IMR-90 (cell line): ENCODE measurements at regions not wholly inside any gene's neighbourhood (a gene's known extent, or its start where the extent isn't known, plus 50 kb on each side); places are given as distances from the start of the nearest gene placed in this dataset.

Source experiments
- ATAC-seq: fragments of 200-7000 bp; cut with Tn5 transposase; 2 replicates; pipeline ENCODE4 v1.9.1; 2020; ENCODE audit warnings: low read depth, mild to moderate bottlenecking, moderate library complexity
- BruUV-seq: library from RNA; stranded (reverse); fragments of 400-500 nt; replicated peaks from 2 replicates; lab custom pipeline; 2021; lab: Mats Ljungman, UMichigan
- CTCF ChIA-PET: fragments of 300-600 bp; formaldehyde crosslinking; extraction: SDS; loops from one replicate; lab custom pipeline; 2021; ENCODE audit warnings: antibody characterized with exemption; lab: Yijun Ruan, JAX
- POLR2A ChIA-PET: fragments of 300-600 bp; sonication (Branson Sonifier 250); formaldehyde crosslinking; loops from one replicate; lab custom pipeline; 2022; ENCODE audit warnings: antibody characterized with exemption; ENCODE audit not compliant: unreplicated experiment; lab: Charles Lee
- DNase-seq: peaks from one replicate; pipeline ENCODE4 v3.0.0; 2013
- H2AFZ ChIP-seq: replicated peaks from 2 replicates; pipeline ENCODE3; 2013; ENCODE audit warnings: low read length, mild to moderate bottlenecking; ENCODE audit not compliant: poor library complexity
- H2AK5ac ChIP-seq: 2 replicates; pipeline ENCODE4 v1.6.1; 2013; ENCODE audit warnings: low read depth, low read length, inconsistent platforms
- H2AK9ac ChIP-seq: replicated peaks from 2 replicates; pipeline ENCODE3; 2013; ENCODE audit warnings: mild to moderate bottlenecking, low read depth, low read length, moderate library complexity; ENCODE audit not compliant: poor library complexity
- H2BK120ac ChIP-seq: 2 replicates; pipeline ENCODE4 v1.6.1; 2013; ENCODE audit warnings: low read depth, low read length, inconsistent platforms
- H2BK15ac ChIP-seq: 3 replicates; pipeline ENCODE4 v1.6.1; 2013; ENCODE audit warnings: low read depth, low read length, inconsistent platforms
- H2BK20ac ChIP-seq: 2 replicates; pipeline ENCODE4 v1.6.1; 2013; ENCODE audit warnings: low read depth, mild to moderate bottlenecking, inconsistent platforms, low read length, moderate library complexity
- H2BK5ac ChIP-seq: 2 replicates; pipeline ENCODE4 v1.6.1; 2013; ENCODE audit warnings: mild to moderate bottlenecking, low read depth, low read length, inconsistent platforms; ENCODE audit not compliant: poor library complexity, severe bottlenecking
- H3K14ac ChIP-seq: replicated peaks from 2 replicates; pipeline ENCODE4 v1.6.1; 2013; ENCODE audit warnings: low read depth, low read length, inconsistent platforms
- H3K18ac ChIP-seq: 2 replicates; pipeline ENCODE4 v1.6.1; 2013; ENCODE audit warnings: low read depth, low read length, control low read depth
- H3K23ac ChIP-seq: 2 replicates; pipeline ENCODE4 v1.6.1; 2013; ENCODE audit warnings: low read depth, low read length, inconsistent platforms
- H3K27ac ChIP-seq: 2 replicates; pipeline ENCODE4 v1.5.1; 2013; ENCODE audit warnings: mild to moderate bottlenecking, control low read depth, low read length; ENCODE audit not compliant: insufficient read depth
- H3K27me3 ChIP-seq: 2 replicates; pipeline ENCODE4 v1.6.1; 2013; ENCODE audit warnings: low read length; ENCODE audit not compliant: control insufficient read depth, insufficient read depth
- H3K36me3 ChIP-seq: 2 replicates; pipeline ENCODE4 v1.6.1; 2013; ENCODE audit warnings: low read length, mixed read lengths; ENCODE audit not compliant: control insufficient read depth, insufficient read depth
- H3K4ac ChIP-seq: 2 replicates; pipeline ENCODE4 v1.6.1; 2013; ENCODE audit warnings: low read depth, low read length, inconsistent platforms
- H3K4me1 ChIP-seq: 2 replicates; pipeline ENCODE4 v1.6.1; 2013; ENCODE audit warnings: low read length, mixed read lengths; ENCODE audit not compliant: control insufficient read depth, insufficient read depth
- H3K4me2 ChIP-seq: 2 replicates; pipeline ENCODE4 v1.6.1; 2013; ENCODE audit warnings: low read depth, mild to moderate bottlenecking, control low read depth, low read length, moderate library complexity
- H3K4me3 ChIP-seq: 2 replicates; pipeline ENCODE4 v1.5.1; 2013; ENCODE audit warnings: low read depth, mild to moderate bottlenecking, control low read depth, low read length, moderate library complexity; ENCODE audit not compliant: insufficient read depth
- H3K56ac ChIP-seq: 2 replicates; pipeline ENCODE4 v1.6.1; 2013; ENCODE audit warnings: low read length, inconsistent platforms; ENCODE audit not compliant: insufficient read depth; ENCODE audit errors: extremely low read depth
- H3K79me1 ChIP-seq, 2 experiments: 2 replicates each; pipeline ENCODE4 v1.6.1; 2013; ENCODE audit warnings: low read length in 2 of 2, inconsistent platforms in 1 of 2, low read depth in 1 of 2
- H3K9ac ChIP-seq: 2 replicates; pipeline ENCODE4 v1.6.1; 2013; ENCODE audit warnings: low read depth, low read length, control low read depth
- H3K9me1 ChIP-seq: 2 replicates; pipeline ENCODE4 v1.6.1; 2013; ENCODE audit warnings: low read length, inconsistent platforms; ENCODE audit not compliant: insufficient read depth
- H3K9me3 ChIP-seq: 2 replicates; pipeline ENCODE4 v1.6.1; 2013; ENCODE audit warnings: low read length; ENCODE audit not compliant: control insufficient read depth, insufficient read depth
- H4K20me1 ChIP-seq: 2 replicates; pipeline ENCODE4 v1.6.1; 2013; ENCODE audit warnings: low read length, inconsistent platforms; ENCODE audit not compliant: insufficient read depth
- H4K5ac ChIP-seq: 2 replicates; pipeline ENCODE4 v1.6.1; 2013; ENCODE audit warnings: mild to moderate bottlenecking, low read depth, low read length, control low read depth
- H4K8ac ChIP-seq, 2 experiments: 2 replicates each; pipeline ENCODE4 v1.6.1; 2013; ENCODE audit warnings: low read depth in 2 of 2, low read length in 2 of 2, control low read depth in 1 of 2, inconsistent platforms in 1 of 2
- H4K91ac ChIP-seq: 2 replicates; pipeline ENCODE4 v1.6.1; 2013; ENCODE audit warnings: low read depth, low read length, inconsistent platforms; ENCODE audit not compliant: insufficient read depth
- BHLHE40 ChIP-seq: fragments of 150-350 bp; IDR thresholded peaks from 2 replicates; pipeline ENCODE4 v1.6.1; 2016; ENCODE audit warnings: mild to moderate bottlenecking, low read depth, low read length
- CEBPB ChIP-seq: IDR thresholded peaks from 2 replicates; pipeline ENCODE4 v1.6.1; 2012; ENCODE audit warnings: low read depth, low read length, improper control_type of control experiment
- ELK1 ChIP-seq: fragments of 150-350 bp; IDR thresholded peaks from 2 replicates; pipeline ENCODE4 v1.6.1; 2016; ENCODE audit warnings: low read depth, mild to moderate bottlenecking, low read length, moderate library complexity, borderline replicate concordance
- FOS ChIP-seq: fragments of 150-350 bp; IDR thresholded peaks from 2 replicates; pipeline ENCODE4 v1.6.1; 2016; ENCODE audit warnings: low read depth, low read length
- MAFK ChIP-seq: IDR thresholded peaks from 2 replicates; pipeline ENCODE4 v1.6.1; 2012; ENCODE audit warnings: low read depth, low read length, improper control_type of control experiment
- MAZ ChIP-seq: IDR thresholded peaks from 2 replicates; pipeline ENCODE4 v1.6.1; 2012; ENCODE audit warnings: low read depth, mild to moderate bottlenecking, low read length, improper control_type of control experiment, moderate library complexity, borderline replicate concordance
- NFE2L2 ChIP-seq: fragments of 150-350 bp; IDR thresholded peaks from 2 replicates; pipeline ENCODE4 v1.6.1; 2016; ENCODE audit warnings: low read depth, mild to moderate bottlenecking, low read length
- POLR2A ChIP-seq: IDR thresholded peaks from 2 replicates; pipeline ENCODE4 v1.6.1; 2012; ENCODE audit warnings: mild to moderate bottlenecking, low read depth, low read length
- RFX5 ChIP-seq: IDR thresholded peaks from 2 replicates; pipeline ENCODE4 v1.8.0; 2012; ENCODE audit warnings: low read depth, mild to moderate bottlenecking, low read length, moderate library complexity
- WGBS, 2 experiments: methylation state at CpG; one replicate each; pipeline versions ENCODE4 v1.1.5 to v1.1.7; 2013; ENCODE audit warnings: missing lambda C conversion rate in 2 of 2; ENCODE audit not compliant: insufficient read length in 1 of 2; ENCODE audit errors: extremely low coverage in 2 of 2; 5-methylcytosine and 5-hydroxymethylcytosine counted together
- dilution Hi-C: fragments of 300-500 bp; cut with HindIII; formaldehyde crosslinking; loops from one replicate; pipeline ENCODE4 v1.14.3; 2018; ENCODE audit warnings: low sequenced_read_pairs; ENCODE audit not compliant: unreplicated experiment
- in situ Hi-C: fragments of 300-500 bp; cut with MboI; formaldehyde crosslinking; loops from 3 replicates; pipeline ENCODE4 v1.14.3; 2019; ENCODE audit warnings: low sequenced_read_pairs, inconsistent platforms, mixed read lengths
- intact Hi-C: fragments of 100-400 bp; cut with micrococcal nuclease; formaldehyde crosslinking; loops from 2 replicates; pipeline ENCODE4 v1.10.0; 2022
- TF ChIP-seq, protein P1 (sequence below): conservative IDR thresholded peaks from 2 replicates; pipeline ENCODE4 v1.5.1; 2012; ENCODE audit warnings: mild to moderate bottlenecking, low read depth, low read length, improper control_type of control experiment

- H3K9me3 ChIP-seq: peaks cover 2% of the 10 kb centered on the region; the same call in 1 of the 2 replicates
These were observed 342.2 kb upstream of the TNRC6C start for GRCh38 chr17:77616254-77616731.

More at GRCh38 chr17:77616254-77616731, 342.2 kb upstream of the TNRC6C start:
- dilution Hi-C loops (no loop called here), intact Hi-C loops (no loop called here), in situ Hi-C loops (no loop called here)
- no peaks in the 10 kb centered on the region for H3K36me3 ChIP-seq
- no peak overlapping the region for H4K8ac ChIP-seq
- peaks cover 4% of the 10 kb centered on the region for H3K4me1 ChIP-seq
- H4K20me1 ChIP-seq: no peaks in the 10 kb centered on the region
- no TSS peak for BruUV-seq
- no peak overlapping the region for H2BK20ac ChIP-seq
- no peak overlapping the region; the same call in 1 of the 2 replicates for H3K4me2 ChIP-seq
- H3K9ac ChIP-seq: no peak overlapping the region
- H3K23ac ChIP-seq: no peak overlapping the region
- H4K91ac ChIP-seq: no peak overlapping the region
- H3K4me3 ChIP-seq: no peak overlapping the region
- no peak overlapping the region for H2BK15ac ChIP-seq
- no peak overlapping the region for H2BK120ac ChIP-seq
- no peak overlapping the region for H2AFZ ChIP-seq
- DNase-seq (no peak), ATAC-seq (no peak)
- POLR2A ChIA-PET: no interaction called here
- TF ChIP-seq ELK1 (no peak), RFX5 (no peak), FOS (no peak), MAZ (no peak), MAFK (no peak), BHLHE40 (no peak), POLR2A (no peak), NFE2L2 (no peak), CEBPB (no peak)
- TF ChIP-seq, protein P1, sequence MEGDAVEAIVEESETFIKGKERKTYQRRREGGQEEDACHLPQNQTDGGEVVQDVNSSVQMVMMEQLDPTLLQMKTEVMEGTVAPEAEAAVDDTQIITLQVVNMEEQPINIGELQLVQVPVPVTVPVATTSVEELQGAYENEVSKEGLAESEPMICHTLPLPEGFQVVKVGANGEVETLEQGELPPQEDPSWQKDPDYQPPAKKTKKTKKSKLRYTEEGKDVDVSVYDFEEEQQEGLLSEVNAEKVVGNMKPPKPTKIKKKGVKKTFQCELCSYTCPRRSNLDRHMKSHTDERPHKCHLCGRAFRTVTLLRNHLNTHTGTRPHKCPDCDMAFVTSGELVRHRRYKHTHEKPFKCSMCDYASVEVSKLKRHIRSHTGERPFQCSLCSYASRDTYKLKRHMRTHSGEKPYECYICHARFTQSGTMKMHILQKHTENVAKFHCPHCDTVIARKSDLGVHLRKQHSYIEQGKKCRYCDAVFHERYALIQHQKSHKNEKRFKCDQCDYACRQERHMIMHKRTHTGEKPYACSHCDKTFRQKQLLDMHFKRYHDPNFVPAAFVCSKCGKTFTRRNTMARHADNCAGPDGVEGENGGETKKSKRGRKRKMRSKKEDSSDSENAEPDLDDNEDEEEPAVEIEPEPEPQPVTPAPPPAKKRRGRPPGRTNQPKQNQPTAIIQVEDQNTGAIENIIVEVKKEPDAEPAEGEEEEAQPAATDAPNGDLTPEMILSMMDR: no peak
- H3K27me3 ChIP-seq: peaks cover 19% of the 10 kb centered on the region
- H3K14ac ChIP-seq: no peak overlapping the region
- H2AK5ac ChIP-seq: no peak overlapping the region
- H2BK5ac ChIP-seq: no peak overlapping the region
- no peaks in the 10 kb centered on the region for H3K9me1 ChIP-seq
- no peak overlapping the region for H3K18ac ChIP-seq
- no peaks in the 10 kb centered on the region for H3K79me1 ChIP-seq
- H3K56ac ChIP-seq: no peak overlapping the region
- H3K27ac ChIP-seq: no peak overlapping the region
- H3K4ac ChIP-seq: no peak overlapping the region
- CTCF ChIA-PET: no interaction called here
- 20% methylated on average over 1 of the region's 3 CpGs; no CpG with 5 or more reads in 1 of the 2 experiments for WGBS, 2 experiments
- no peak overlapping the region for H2AK9ac ChIP-seq
- H4K5ac ChIP-seq: no peak overlapping the region
